K562 (cell line): ENCODE measurements at regions not wholly inside any gene's neighbourhood (a gene's known extent, or its start where the extent isn't known, plus 50 kb on each side); places are given as distances from the start of the nearest gene placed in this dataset.

Experiments used
- ATAC-seq: fragments of 200-7000 bp; cut with Tn5 transposase; 3 replicates; pipeline ENCODE4 v1.9.1; 2020; ENCODE audit warnings: moderate library complexity
- BruUV-seq: library from RNA; stranded (reverse); fragments of 400-500 nt; replicated peaks from 2 replicates; lab custom pipeline; 2021; lab: Mats Ljungman, UMichigan
- CTCF ChIA-PET: fragments of 300-600 bp; formaldehyde crosslinking; extraction: SDS; loops from one replicate; lab custom pipeline; 2021; ENCODE audit warnings: low intra/inter-chr PET ratio; lab: Yijun Ruan, JAX
- POLR2A ChIA-PET: fragments of 300-600, 350-650 bp; sonication (Branson Sonifier 250); formaldehyde crosslinking; extraction: SDS; loops from one replicate; lab custom pipeline; 2021; ENCODE audit warnings: antibody characterized with exemption, inconsistent platforms; lab: Yijun Ruan, JAX
- DNase-seq, 4 experiments: peaks; one replicate each; pipeline versions ENCODE4 v3.0.0 to v3.0.0-alpha.2; 2011 to 2018; ENCODE audit warnings: low spot score in 3 of 4, mixed read lengths in 3 of 4; ENCODE audit errors: extremely low read depth in 1 of 4
- FAIRE-seq: peaks from 2 replicates; lab custom pipeline; 2011; peaks lifted over from hg19 to GRCh38; lab: Jason Lieb, UNC
- H2AFZ ChIP-seq: 2 replicates; pipeline ENCODE4 v1.6.0; 2011; ENCODE audit warnings: low read depth, low read length, control low read depth, inconsistent platforms
- H3K27ac ChIP-seq: fragments of 200-600 bp; 3 replicates; pipeline ENCODE4 v1.8.0; 2011; ENCODE audit warnings: low read depth, mild to moderate bottlenecking, control low read depth, inconsistent platforms, low read length, moderate library complexity, mixed read lengths; ENCODE audit errors: extremely low read depth
- H3K27me3 ChIP-seq, 2 experiments: fragments of 300-600 bp in 1 of 2; 2 replicates in 1 of 2; 3 replicates in 1 of 2; pipeline versions ENCODE4 v1.6.0 to v1.8.0; 2011; ENCODE audit warnings: inconsistent platforms in 2 of 2, low read length in 2 of 2, mild to moderate bottlenecking in 1 of 2, mixed read lengths in 1 of 2, moderate library complexity in 1 of 2; ENCODE audit not compliant: control insufficient read depth in 2 of 2, insufficient read depth in 2 of 2
- H3K36me3 ChIP-seq: fragments of 300-600 bp; 3 replicates; pipeline ENCODE4 v1.8.0; 2011; ENCODE audit warnings: mild to moderate bottlenecking, low read length, inconsistent platforms; ENCODE audit not compliant: control insufficient read depth, insufficient read depth
- H3K4me1 ChIP-seq, 2 experiments: fragments of 200-600 bp in 1 of 2; replicated peaks in 1 of 2; 2 replicates in 1 of 2; 3 replicates in 1 of 2; pipeline versions ENCODE4 v1.5.1 to v1.8.0; 2011; ENCODE audit warnings: inconsistent platforms in 2 of 2, low read length in 2 of 2, mild to moderate bottlenecking in 1 of 2, mixed read lengths in 1 of 2, moderate library complexity in 1 of 2; ENCODE audit not compliant: control insufficient read depth in 2 of 2, insufficient read depth in 2 of 2
- H3K4me2 ChIP-seq: 2 replicates; pipeline ENCODE4 v1.6.1; 2011; ENCODE audit warnings: low read length, control low read depth, inconsistent platforms, mixed read lengths; ENCODE audit not compliant: insufficient read depth
- H3K4me3 ChIP-seq: fragments of 200-600 bp; sonication (generic), shearing (Covaris generic); 2 replicates; pipeline ENCODE4 v1.5.1; 2016; ENCODE audit warnings: control low read depth, inconsistent platforms
- H3K79me2 ChIP-seq: fragments of 200-600 bp; 3 replicates; pipeline ENCODE4 v1.8.0; 2011; ENCODE audit warnings: low read length, inconsistent platforms; ENCODE audit not compliant: control insufficient read depth, insufficient read depth
- H3K9ac ChIP-seq, 2 experiments: 2 replicates each; pipeline versions ENCODE4 v1.6.0 to v1.6.1; 2011; ENCODE audit warnings: low read depth in 2 of 2, low read length in 2 of 2, control low read depth in 1 of 2, inconsistent platforms in 1 of 2, mild to moderate bottlenecking in 1 of 2, mixed read lengths in 1 of 2; ENCODE audit not compliant: insufficient read depth in 1 of 2
- H3K9me1 ChIP-seq: one replicate; pipeline ENCODE4 v1.6.0; 2011; ENCODE audit warnings: inconsistent platforms, mild to moderate bottlenecking, low read length, moderate library complexity; ENCODE audit not compliant: control insufficient read depth, insufficient read depth
- H3K9me3 ChIP-seq: replicated peaks from 2 replicates; pipeline ENCODE4 v1.5.1; 2011; ENCODE audit warnings: low read depth, low read length, inconsistent platforms; ENCODE audit not compliant: control insufficient read depth, insufficient read depth
- H4K20me1 ChIP-seq: replicated peaks from 2 replicates; pipeline ENCODE4 v1.6.1; 2011; ENCODE audit warnings: low read length, inconsistent platforms, mixed read lengths; ENCODE audit not compliant: control insufficient read depth, insufficient read depth
- CEBPG ChIP-seq, 3 experiments: fragments of 200-800 bp in 1 of 3; sonication (Bioruptor generic) in 1 of 3; sonication (generic) in 1 of 3; formaldehyde crosslinking in 1 of 3; IDR thresholded peaks in 2 of 3; conservative IDR thresholded peaks in 1 of 3; 2 replicates each; pipeline versions ENCODE4 v1.6.1 to v1.8.0; 2016 to 2022; ENCODE audit warnings: missing compliant biosample characterization in 2 of 3, missing genetic modification characterization in 2 of 3, mild to moderate bottlenecking in 1 of 3, missing genetic modification reagents in 1 of 3
- ETS2 ChIP-seq: IDR thresholded peaks from 2 replicates; pipeline ENCODE4 v1.6.1; 2016; ENCODE audit warnings: borderline replicate concordance, missing genetic modification characterization, mild to moderate bottlenecking, moderate library complexity, missing compliant biosample characterization; ENCODE audit not compliant: poor library complexity, severe bottlenecking
- GABPB2 ChIP-seq: fragments of 250-450 bp; sonication (Bioruptor Pico); conservative IDR thresholded peaks from 2 replicates; pipeline ENCODE4 v1.5.1; 2021; ENCODE audit warnings: mild to moderate bottlenecking
- HMG20B ChIP-seq: fragments of 250-450 bp; sonication (Bioruptor Pico); IDR thresholded peaks from 2 replicates; pipeline ENCODE4 v1.5.0; 2021; ENCODE audit warnings: mild to moderate bottlenecking
- LEF1 ChIP-seq: fragments of 450-650 bp; IDR thresholded peaks from 2 replicates; pipeline ENCODE4 v1.6.1; 2016; ENCODE audit warnings: mild to moderate bottlenecking
- MCM2 ChIP-seq: fragments of 450-650 bp; IDR thresholded peaks from 2 replicates; pipeline ENCODE4 v1.6.1; 2017; ENCODE audit warnings: low read depth, mild to moderate bottlenecking
- MYC ChIP-seq, 2 experiments: fragments of 250-450 bp in 1 of 2; sonication (Bioruptor Pico) in 1 of 2; IDR thresholded peaks; 2 replicates each; pipeline versions ENCODE4 v1.5.1 to v1.6.1; 2012 to 2021; ENCODE audit warnings: low read depth in 2 of 2, borderline replicate concordance in 1 of 2, improper control_type of control experiment in 1 of 2, low read length in 1 of 2, mild to moderate bottlenecking in 1 of 2, moderate library complexity in 1 of 2
- NCOR1 ChIP-seq: fragments of 450-650 bp; IDR thresholded peaks from 2 replicates; pipeline ENCODE4 v1.6.1; 2016; ENCODE audit warnings: mild to moderate bottlenecking, moderate library complexity
- NR1H2 ChIP-seq: sonication (generic); formaldehyde crosslinking; IDR thresholded peaks from 2 replicates; pipeline ENCODE4 v1.4.0; 2020; ENCODE audit warnings: mild to moderate bottlenecking, missing genetic modification reagents
- ZNF212 ChIP-seq: fragments of 450-650 bp; formaldehyde crosslinking; IDR thresholded peaks from 2 replicates; pipeline ENCODE4 v1.4.0; 2020; ENCODE audit warnings: mild to moderate bottlenecking
- ZNF717 ChIP-seq: fragments of 250-450 bp; sonication (Bioruptor Pico); IDR thresholded peaks from 2 replicates; pipeline ENCODE4 v1.5.0; 2021
- WGBS: fragments of 100-300 bp; shearing (Covaris generic); methylation state at CpG from one replicate; pipeline ENCODE4 v1.1.6; 2016; ENCODE audit warnings: low coverage, mixed read lengths; ENCODE audit not compliant: insufficient coverage; ENCODE audit errors: missing lambda C conversion rate; 5-methylcytosine and 5-hydroxymethylcytosine counted together
- in situ Hi-C: fragments of 300-500 bp; cut with MboI; formaldehyde crosslinking; loops from 4 replicates; pipeline ENCODE4 v1.15.0; 2018; ENCODE audit warnings: inconsistent platforms, mixed read lengths
- intact Hi-C: fragments of 100-400 bp; cut with micrococcal nuclease; formaldehyde crosslinking; loops from 2 replicates; pipeline ENCODE4 v1.14.2; 2022

DNA sequence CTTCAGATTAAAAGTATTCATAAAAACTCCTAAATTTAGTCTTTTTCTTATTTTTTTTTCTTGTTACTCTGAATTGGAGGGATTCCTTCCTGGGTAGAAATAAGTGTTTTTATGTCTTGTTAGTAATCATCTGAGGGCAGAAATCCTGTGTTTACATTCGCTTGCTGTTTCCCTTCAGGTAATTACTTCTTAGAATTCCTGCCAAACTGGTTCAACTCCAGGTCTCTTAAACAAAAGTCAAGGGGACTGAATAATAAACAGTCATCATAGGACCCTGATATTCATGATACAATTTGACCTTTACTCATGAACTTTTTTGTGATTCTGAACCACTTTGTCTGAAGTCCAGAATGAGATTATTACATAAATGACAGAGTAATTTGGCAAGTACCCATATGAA is 843.9 kb downstream of the FLRT2 start:
- H3K9me1 ChIP-seq, result no peaks in the 10 kb centered on the region
- no peaks in the 10 kb centered on the region for H3K4me1 ChIP-seq
- TF ChIP-seq MCM2 (no peak), NCOR1 (no peak), LEF1 (no peak), NR1H2 (CRISPR knock-in tag) (no peak), ZNF212 (no peak), HMG20B (no peak), GABPB2 (CRISPR knock-in tag) (no peak), CEBPG (CRISPR knock-in tag; IDR thresholded peaks at IDR 0.05) (no peak), CEBPG (tag; conservative IDR thresholded peaks at IDR 0.05 in 1 of 2, IDR thresholded peaks at IDR 0.05 in 1 of 2) (no peak), ZNF717 (no peak), ETS2 (tag) (no peak), MYC (IDR thresholded peaks at IDR 0.05; ENCODE audit: low read depth, low read length) (no peak), MYC (CRISPR knock-in tag; IDR thresholded peaks at IDR 0.05; ENCODE audit: borderline replicate concordance, low read depth) (no peak)
- TF ChIP-seq, all 486 proteins: peak for 0
- no peak overlapping the region for H3K4me2 ChIP-seq
- in situ Hi-C loops (no loop called here), intact Hi-C loops (no loop called here)
- ATAC-seq, result no peak
- 0% methylated on average over 1 of the region's 1 CpG for WGBS
- no peaks in the 10 kb centered on the region for H4K20me1 ChIP-seq
- CTCF ChIA-PET, result no interaction called here
- H3K27me3 ChIP-seq, result no peaks in the 10 kb centered on the region
- H3K79me2 ChIP-seq, result no peaks in the 10 kb centered on the region
- DNase-seq, result no peak
- BruUV-seq, result no TSS peak
- H3K36me3 ChIP-seq, result no peaks in the 10 kb centered on the region
- H3K9me3 ChIP-seq, result no peaks in the 10 kb centered on the region
- H2AFZ ChIP-seq, result no peak overlapping the region
- POLR2A ChIA-PET, result no interaction called here
- no peak overlapping the region for H3K27ac ChIP-seq
- FAIRE-seq, result no peak
- H3K4me3 ChIP-seq, result no peak overlapping the region
- no peak overlapping the region for H3K9ac ChIP-seq
